Cardiac muscle cell (in vitro differentiated cells and primary cell): ENCODE measurements at regions not wholly inside any gene's neighbourhood (a gene's known extent, or its start where the extent isn't known, plus 50 kb on each side); places are given as distances from the start of the nearest gene placed in this dataset.

Experiments
- DNase-seq, 2 donors: peaks; one replicate each; pipeline versions ENCODE4 v3.0.0 to v3.0.0-alpha.2; 2010 to 2017; ENCODE audit warnings: low read depth in 1 of 2, low spot score in 1 of 2
- H3K27ac ChIP-seq: fragments of 200-600 bp; sonication (generic); 2 replicates; pipeline ENCODE4 v1.5.1; 2016
- H3K27me3 ChIP-seq: fragments of 200-600 bp; sonication (generic); 2 replicates; pipeline ENCODE4 v1.6.0; 2016; ENCODE audit warnings: control low read depth
- H3K36me3 ChIP-seq: fragments of 200-600 bp; sonication (generic); 2 replicates; pipeline ENCODE4 v1.5.1; 2016; ENCODE audit warnings: control low read depth
- H3K4me1 ChIP-seq: fragments of 200-600 bp; sonication (generic); 2 replicates; pipeline ENCODE4 v1.8.1; 2017; ENCODE audit warnings: low read depth, mild to moderate bottlenecking, mixed run types
- H3K4me3 ChIP-seq: fragments of 200-600 bp; sonication (generic); 2 replicates; pipeline ENCODE4 v1.5.1; 2016; ENCODE audit warnings: mild to moderate bottlenecking
- H3K9me3 ChIP-seq: fragments of 200-600 bp; sonication (generic); 2 replicates; pipeline ENCODE4 v1.5.1; 2017; ENCODE audit warnings: low read depth, mild to moderate bottlenecking, control low read depth
- TF ChIP-seq, protein P1 (sequence below): IDR thresholded peaks from 2 replicates; pipeline ENCODE4 v1.5.1; 2012; ENCODE audit warnings: low read depth, mild to moderate bottlenecking, low read length

- H3K9me3 ChIP-seq = no peaks in the 10 kb centered on the region
- no peak overlapping the region for H3K27ac ChIP-seq
- TF ChIP-seq, protein P1, sequence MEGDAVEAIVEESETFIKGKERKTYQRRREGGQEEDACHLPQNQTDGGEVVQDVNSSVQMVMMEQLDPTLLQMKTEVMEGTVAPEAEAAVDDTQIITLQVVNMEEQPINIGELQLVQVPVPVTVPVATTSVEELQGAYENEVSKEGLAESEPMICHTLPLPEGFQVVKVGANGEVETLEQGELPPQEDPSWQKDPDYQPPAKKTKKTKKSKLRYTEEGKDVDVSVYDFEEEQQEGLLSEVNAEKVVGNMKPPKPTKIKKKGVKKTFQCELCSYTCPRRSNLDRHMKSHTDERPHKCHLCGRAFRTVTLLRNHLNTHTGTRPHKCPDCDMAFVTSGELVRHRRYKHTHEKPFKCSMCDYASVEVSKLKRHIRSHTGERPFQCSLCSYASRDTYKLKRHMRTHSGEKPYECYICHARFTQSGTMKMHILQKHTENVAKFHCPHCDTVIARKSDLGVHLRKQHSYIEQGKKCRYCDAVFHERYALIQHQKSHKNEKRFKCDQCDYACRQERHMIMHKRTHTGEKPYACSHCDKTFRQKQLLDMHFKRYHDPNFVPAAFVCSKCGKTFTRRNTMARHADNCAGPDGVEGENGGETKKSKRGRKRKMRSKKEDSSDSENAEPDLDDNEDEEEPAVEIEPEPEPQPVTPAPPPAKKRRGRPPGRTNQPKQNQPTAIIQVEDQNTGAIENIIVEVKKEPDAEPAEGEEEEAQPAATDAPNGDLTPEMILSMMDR = no peak
- H3K4me3 ChIP-seq = no peak overlapping the region
- no peaks in the 10 kb centered on the region for H3K27me3 ChIP-seq
- H3K4me1 ChIP-seq = no peaks in the 10 kb centered on the region
- no peaks in the 10 kb centered on the region for H3K36me3 ChIP-seq
- DNase-seq = no peak
Measured at GRCh38 chr6:92271091-92271490, 1148.3 kb downstream of the EPHA7 start.

GRCh38 chr6:92270365-92270764 is 1149.0 kb downstream of the EPHA7 start:
- Histone ChIP-seq H3K27me3 (no peaks in the 10 kb centered on the region), H3K9me3 (no peaks in the 10 kb centered on the region), H3K36me3 (no peaks in the 10 kb centered on the region), H3K27ac (no peak overlapping the region), H3K4me3 (no peak overlapping the region), H3K4me1 (no peaks in the 10 kb centered on the region)
- DNase-seq = no peak
- TF ChIP-seq, protein P1 = no peak

DNA sequence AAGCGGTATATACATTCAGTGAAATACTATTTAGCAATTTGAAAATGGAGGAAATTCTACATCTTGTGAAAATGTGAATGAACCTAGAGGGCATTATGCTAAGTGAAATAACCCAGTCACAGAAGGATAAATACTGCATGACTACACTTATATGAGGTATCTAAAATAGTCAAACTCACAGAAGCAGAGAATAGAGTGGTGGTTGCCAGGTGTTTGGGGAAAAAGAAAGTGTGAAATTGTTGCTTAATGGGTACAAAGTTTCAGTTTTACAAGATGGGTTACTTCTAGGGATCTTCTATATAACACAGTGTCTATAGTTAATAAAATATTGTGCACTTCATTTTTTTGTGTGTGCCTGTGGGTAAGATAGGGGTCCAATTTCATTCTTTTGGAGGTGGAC is 1152.0 kb downstream of the EPHA7 start:
- no peaks in the 10 kb centered on the region for H3K27me3 ChIP-seq
- DNase-seq = no peak
- TF ChIP-seq, protein P1 = no peak
- H3K27ac ChIP-seq = no peak overlapping the region
- H3K4me1 ChIP-seq = no peaks in the 10 kb centered on the region
- no peaks in the 10 kb centered on the region for H3K9me3 ChIP-seq
- H3K36me3 ChIP-seq = no peaks in the 10 kb centered on the region
- H3K4me3 ChIP-seq = no peak overlapping the region

DNA sequence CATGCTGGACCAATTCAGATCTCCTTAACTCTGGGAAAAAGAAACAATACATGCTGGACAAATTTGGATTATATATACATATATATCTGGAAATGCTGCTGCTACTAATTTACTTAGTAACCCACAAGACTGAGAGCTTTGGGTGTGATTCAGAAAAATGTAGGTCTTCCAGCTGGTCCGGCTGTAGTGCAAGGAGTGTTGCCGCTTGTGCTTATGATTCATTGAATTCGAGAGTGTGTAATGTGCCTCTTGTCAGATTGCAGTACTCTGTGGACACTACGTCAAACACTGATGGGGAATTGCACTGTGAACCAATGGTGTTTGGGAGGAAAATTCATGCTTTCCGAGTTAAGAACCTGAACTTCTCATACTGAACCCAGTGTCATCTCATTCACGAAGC is 1155.5 kb downstream of the EPHA7 start:
- no peaks in the 10 kb centered on the region for H3K4me1 ChIP-seq
- H3K9me3 ChIP-seq = no peaks in the 10 kb centered on the region
- no peak overlapping the region for H3K4me3 ChIP-seq
- DNase-seq = no peak
- no peaks in the 10 kb centered on the region for H3K36me3 ChIP-seq
- no peaks in the 10 kb centered on the region for H3K27me3 ChIP-seq
- TF ChIP-seq, protein P1 = no peak
- no peak overlapping the region for H3K27ac ChIP-seq

GRCh38 chr6:92259171-92259570 is 1160.2 kb downstream of the EPHA7 start:
- DNase-seq = no peak
- Histone ChIP-seq H3K36me3 (no peaks in the 10 kb centered on the region), H3K4me1 (no peaks in the 10 kb centered on the region), H3K4me3 (no peak overlapping the region), H3K9me3 (no peaks in the 10 kb centered on the region), H3K27me3 (no peaks in the 10 kb centered on the region), H3K27ac (no peak overlapping the region)
- TF ChIP-seq, protein P1 = no peak

DNA sequence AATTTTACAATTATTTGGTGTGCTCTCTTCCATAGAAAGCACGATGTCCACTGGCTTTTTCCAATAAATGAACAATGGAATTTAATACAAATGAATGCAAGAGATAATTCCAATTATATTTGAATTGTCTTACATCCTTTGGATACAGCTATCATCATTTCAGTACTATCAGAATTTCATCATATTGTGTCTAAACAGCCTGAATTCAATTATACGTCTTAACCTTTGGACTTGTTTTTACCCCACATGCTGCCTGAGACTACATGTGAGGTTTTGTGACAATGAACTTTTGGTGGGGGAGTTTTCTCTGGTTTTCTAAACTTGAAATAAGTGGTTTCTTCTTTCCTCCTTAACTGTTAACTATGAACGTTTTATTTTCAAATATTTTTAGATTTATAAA is 1176.0 kb downstream of the EPHA7 start:
- Histone ChIP-seq H3K4me1 (no peaks in the 10 kb centered on the region), H3K9me3 (no peaks in the 10 kb centered on the region), H3K27me3 (no peaks in the 10 kb centered on the region), H3K4me3 (no peak overlapping the region), H3K27ac (no peak overlapping the region), H3K36me3 (no peaks in the 10 kb centered on the region)
- DNase-seq = no peak
- TF ChIP-seq, protein P1 = no peak
